Activated CD8-positive, alpha-beta T cell treated with anti-CD3 and anti-CD28 coated beads for 36 hours (primary cell): ENCODE measurements at regions not wholly inside any gene's neighbourhood (a gene's known extent, or its start where the extent isn't known, plus 50 kb on each side); places are given as distances from the start of the nearest gene placed in this dataset.

ENCODE experiments used
- ATAC-seq: fragments of 200-7000 bp; cut with Tn5 transposase; one replicate; pipeline ENCODE4 v1.10.0; 2021; ENCODE audit warnings: mild to moderate bottlenecking, moderate library complexity
- CTCF ChIA-PET: fragments of 350-600 bp; sonication (Branson Sonifier 250); formaldehyde crosslinking; loops from one replicate; lab custom pipeline; 2021; ENCODE audit warnings: antibody characterized with exemption; lab: Charles Lee
- POLR2A ChIA-PET: fragments of 350-600 bp; sonication (Branson Sonifier 250); formaldehyde crosslinking; loops from one replicate; lab custom pipeline; 2021; ENCODE audit warnings: antibody characterized with exemption; lab: Charles Lee
- DNase-seq: peaks from one replicate; pipeline ENCODE4 v3.0.0-alpha.2; 2020
- H3K27ac Mint-ChIP-seq: one replicate; pipeline ENCODE4 v1.8.0; 2021; ENCODE audit warnings: mild to moderate bottlenecking, mixed read lengths
- H3K27me3 Mint-ChIP-seq: one replicate; pipeline ENCODE4 v1.8.0; 2021; ENCODE audit warnings: mixed read lengths
- H3K36me3 Mint-ChIP-seq: one replicate; pipeline ENCODE4 v1.8.0; 2021; ENCODE audit warnings: low read depth, mixed read lengths
- H3K4me1 Mint-ChIP-seq: one replicate; pipeline ENCODE4 v1.8.0; 2021; ENCODE audit warnings: low read depth, mixed read lengths
- H3K4me3 Mint-ChIP-seq: one replicate; pipeline ENCODE4 v1.8.0; 2021; ENCODE audit warnings: mild to moderate bottlenecking, moderate library complexity, mixed read lengths
- H3K9me3 Mint-ChIP-seq: one replicate; pipeline ENCODE4 v1.8.0; 2021; ENCODE audit warnings: mixed read lengths
- CTCF ChIP-seq: fragments of 200-600 bp; IDR thresholded peaks from one replicate; pipeline ENCODE4 v1.8.0; 2022; ENCODE audit warnings: antibody characterized with exemption, mild to moderate bottlenecking
- intact Hi-C: fragments of 100-400 bp; cut with micrococcal nuclease; formaldehyde crosslinking; loops from one replicate; pipeline ENCODE4 v1.10.0; 2022

DNA sequence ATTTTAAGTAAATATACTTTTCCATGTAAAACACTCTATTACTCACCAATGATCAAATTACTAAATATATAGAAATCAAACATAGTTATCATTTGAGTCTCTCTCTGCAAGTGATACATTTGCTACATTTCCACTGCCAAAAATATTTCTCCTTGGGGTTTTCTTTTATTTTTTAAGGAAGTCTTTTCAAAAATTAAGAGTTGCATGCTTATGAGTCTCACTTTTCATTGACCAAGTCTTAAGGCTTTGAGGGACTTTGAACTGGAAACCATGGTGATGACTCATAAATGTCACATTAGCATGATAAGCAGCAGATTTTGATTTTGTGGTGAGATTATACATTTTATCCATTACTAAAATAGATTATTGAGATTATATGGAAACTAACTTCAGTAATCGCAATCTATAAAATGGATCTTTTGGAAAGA is 152.9 kb downstream of the FAM124B start:
- DNase-seq (no peak), ATAC-seq (no peak)
- intact Hi-C loops, result no loop called here
- no peaks in the 10 kb centered on the region for H3K36me3 Mint-ChIP-seq
- no peaks in the 10 kb centered on the region for H3K9me3 Mint-ChIP-seq
- H3K27ac Mint-ChIP-seq, result no peak overlapping the region
- H3K4me1 Mint-ChIP-seq, result peaks cover 3% of the 10 kb centered on the region
- POLR2A ChIA-PET, result no interaction called here
- CTCF ChIA-PET, result no interaction called here
- peaks cover 7% of the 10 kb centered on the region for H3K27me3 Mint-ChIP-seq
- H3K4me3 Mint-ChIP-seq, result no peak overlapping the region
- no peak for TF ChIP-seq CTCF

DNA sequence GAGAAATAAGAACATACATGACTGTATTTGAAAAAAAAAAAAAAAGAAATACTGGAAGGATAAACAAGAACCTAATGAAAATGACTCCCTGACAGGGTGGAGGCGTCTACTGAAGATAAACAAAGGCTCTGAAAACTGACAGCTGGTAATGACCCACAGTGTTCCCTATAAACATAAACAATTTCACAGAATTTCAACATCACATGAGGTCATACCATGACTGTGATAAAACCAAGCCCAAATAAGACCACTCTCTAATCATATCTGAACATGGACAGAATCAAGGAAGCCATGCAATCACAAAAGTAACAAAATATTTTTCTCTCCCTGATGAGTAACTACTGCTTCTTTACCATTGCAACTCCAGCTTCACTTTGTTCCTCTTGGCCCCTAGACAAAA is 159.3 kb downstream of the FAM124B start:
- Mint-ChIP-seq H3K27ac (no peak overlapping the region), H3K4me1 (no peaks in the 10 kb centered on the region), H3K9me3 (no peaks in the 10 kb centered on the region), H3K36me3 (no peaks in the 10 kb centered on the region), H3K27me3 (peaks cover 17% of the 10 kb centered on the region), H3K4me3 (no peak overlapping the region)
- intact Hi-C loops, result no loop called here
- POLR2A ChIA-PET, result no interaction called here
- no peak for ATAC-seq
- DNase-seq, result no peak
- no peak for TF ChIP-seq CTCF
- CTCF ChIA-PET, result no interaction called here

DNA sequence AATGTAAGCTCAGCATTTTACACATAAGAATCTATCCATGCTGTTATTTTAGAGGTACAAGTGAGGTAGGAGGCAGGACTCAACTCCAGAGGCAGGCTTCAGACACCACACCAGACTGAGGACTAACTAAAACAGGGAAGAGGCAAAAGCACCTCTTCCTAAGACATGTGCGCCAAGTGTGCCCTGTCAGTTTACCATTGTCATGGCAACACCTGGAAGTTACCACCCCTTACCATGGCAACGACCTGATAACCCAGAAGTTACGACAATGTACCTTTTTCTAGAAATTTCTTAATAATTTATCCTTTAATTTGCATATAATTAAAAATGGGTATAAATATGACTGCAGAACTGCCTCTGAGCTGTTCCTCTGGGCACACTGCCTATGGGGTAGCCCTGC is 160.1 kb downstream of the FAM124B start:
- Mint-ChIP-seq H3K36me3 (no peaks in the 10 kb centered on the region), H3K27me3 (peaks cover 17% of the 10 kb centered on the region), H3K27ac (no peak overlapping the region), H3K4me3 (no peak overlapping the region), H3K4me1 (no peaks in the 10 kb centered on the region), H3K9me3 (no peaks in the 10 kb centered on the region)
- ChIA-PET CTCF (no interaction called here), POLR2A (no interaction called here)
- intact Hi-C loops, result no loop called here
- DNase-seq (no peak), ATAC-seq (no peak)
- TF ChIP-seq CTCF, result no peak

DNA sequence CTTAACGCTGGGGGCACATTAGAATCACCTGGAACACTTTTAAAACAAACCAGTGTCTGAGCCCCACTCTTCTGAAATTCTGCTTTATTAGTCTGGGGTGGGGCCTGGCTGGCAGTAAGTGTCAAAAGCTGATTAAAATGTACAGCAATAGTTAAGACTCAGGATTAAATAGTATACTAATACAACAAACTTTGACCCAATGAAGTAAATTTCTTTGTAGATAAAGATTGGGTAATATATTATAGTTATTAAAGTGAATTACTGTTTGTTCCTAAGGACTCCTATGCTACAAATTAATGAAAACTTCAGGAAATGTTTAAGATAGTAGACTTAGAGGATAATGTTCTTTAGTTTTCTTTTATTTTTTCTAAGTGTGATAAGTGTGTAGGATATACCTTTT is 160.9 kb downstream of the FAM124B start:
- ATAC-seq (no peak), DNase-seq (no peak)
- ChIA-PET CTCF (no interaction called here), POLR2A (no interaction called here)
- intact Hi-C loops, result no loop called here
- H3K9me3 Mint-ChIP-seq, result peaks cover 1% of the 10 kb centered on the region
- no peaks in the 10 kb centered on the region for H3K4me1 Mint-ChIP-seq
- peaks cover 17% of the 10 kb centered on the region for H3K27me3 Mint-ChIP-seq
- no peak overlapping the region for H3K4me3 Mint-ChIP-seq
- H3K27ac Mint-ChIP-seq, result no peak overlapping the region
- TF ChIP-seq CTCF, result no peak
- H3K36me3 Mint-ChIP-seq, result no peaks in the 10 kb centered on the region

DNA sequence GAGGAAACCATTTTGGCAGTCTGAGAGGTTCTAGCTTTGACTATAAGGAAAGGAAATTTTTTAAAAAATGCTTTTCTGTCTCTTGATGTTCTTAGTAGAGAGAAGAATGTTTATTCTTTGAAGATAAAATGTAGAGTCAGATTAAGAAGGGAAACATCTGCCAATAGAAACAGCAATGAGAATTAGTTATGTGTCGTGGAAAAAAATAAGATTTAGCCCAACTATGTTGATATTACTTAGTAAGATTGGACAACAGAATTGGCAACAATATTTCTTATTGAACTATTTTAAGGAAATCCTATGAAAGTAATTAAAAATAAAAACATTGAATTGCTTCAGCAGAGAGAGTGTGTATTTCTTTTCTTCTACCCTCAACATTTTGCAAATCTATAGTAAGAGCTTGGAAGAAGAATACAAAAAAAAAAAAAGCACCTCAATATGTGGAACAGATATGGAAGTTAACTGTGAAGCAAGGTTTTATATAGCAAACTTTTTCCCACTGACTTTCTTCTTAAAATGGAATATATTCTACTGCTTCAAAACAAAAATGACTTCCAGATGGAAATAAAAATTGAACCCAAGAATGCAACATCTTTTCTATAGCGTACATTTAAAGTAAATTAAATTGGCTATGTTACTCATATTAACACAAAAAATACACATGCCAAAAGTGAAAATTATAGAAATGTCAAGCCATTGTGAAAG is 177.9 kb downstream of the FAM124B start:
- Mint-ChIP-seq H3K4me3 (no peak overlapping the region), H3K36me3 (no peaks in the 10 kb centered on the region), H3K9me3 (no peaks in the 10 kb centered on the region), H3K4me1 (no peaks in the 10 kb centered on the region), H3K27ac (no peak overlapping the region), H3K27me3 (peaks cover 18% of the 10 kb centered on the region)
- CTCF ChIA-PET, result interaction anchor here (0.9 to 1.3 kb wide), 3 partner anchors 10 to 254 kb away, joined by 3 read pairs; no protein-coding TSS in a partner anchor
- TF ChIP-seq CTCF, result no peak
- POLR2A ChIA-PET, result no interaction called here
- ATAC-seq, result no peak
- intact Hi-C loops, result no loop called here
- DNase-seq, result no peak
